HG03066 (cell line): ENCODE measurements at regions not wholly inside any gene's neighbourhood (a gene's known extent, or its start where the extent isn't known, plus 50 kb on each side); places are given as distances from the start of the nearest gene placed in this dataset.

Source experiments
- ATAC-seq: cut with Tn5 transposase; IDR thresholded peaks from one replicate; pipeline ENCODE4 v1.9.1; 2021; ENCODE audit warnings: low read depth; ENCODE audit not compliant: unreplicated experiment

DNA sequence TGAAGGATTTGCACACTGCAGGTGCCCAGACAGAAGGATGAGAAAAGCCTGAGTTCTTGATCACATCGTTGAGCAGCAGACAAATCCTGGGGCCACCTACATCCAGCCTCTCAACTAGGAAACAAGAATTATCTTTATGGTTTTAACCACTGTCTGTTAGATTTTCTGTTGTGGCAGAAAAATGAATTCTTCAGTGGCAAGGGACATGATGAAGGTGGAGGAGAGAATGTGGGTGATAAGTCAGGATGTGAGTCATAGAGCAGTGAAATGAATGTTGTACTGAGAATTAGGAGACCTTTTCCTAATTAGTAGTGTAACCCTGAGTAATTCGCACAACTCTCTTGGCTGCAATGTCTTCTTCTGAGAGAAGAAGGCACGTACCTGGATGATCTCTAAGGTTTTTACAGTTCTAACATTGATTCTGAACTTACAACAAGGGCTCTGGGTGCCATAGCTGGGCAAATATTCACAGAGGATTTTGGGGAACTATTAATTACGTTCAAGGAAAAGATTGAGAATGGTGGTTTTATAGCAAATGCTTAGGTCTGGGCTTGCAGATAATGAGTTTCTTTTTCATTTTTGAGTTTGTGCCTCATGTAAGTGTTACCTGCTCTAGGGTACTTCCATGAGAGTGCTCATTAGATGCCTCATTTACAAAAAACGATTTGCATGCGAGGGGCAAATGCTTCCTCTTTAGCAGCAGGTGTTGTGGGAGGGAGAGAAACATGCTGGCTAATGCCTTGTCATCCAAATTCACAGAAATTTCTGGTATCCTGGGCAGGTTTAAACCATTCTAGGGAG lies 111.0 kb upstream of the KL start:
- no peak for ATAC-seq

- no peak for ATAC-seq
Observed at GRCh38 chr13:32905864-32906180, 110.4 kb upstream of the KL start.

- no peak for ATAC-seq
Observed at GRCh38 chr13:32907211-32907610, 109.0 kb upstream of the KL start.

- ATAC-seq: no peak
Observed at GRCh38 chr13:32910530-32910929, 105.7 kb upstream of the KL start.

- no peak for ATAC-seq
Observed at GRCh38 chr13:32911506-32911905, 104.7 kb upstream of the KL start.

GRCh38 chr13:32914686-32915085 lies 101.5 kb upstream of the KL start:
- ATAC-seq: no peak

GRCh38 chr13:32917504-32917903 lies 98.7 kb upstream of the KL start:
- ATAC-seq: no peak

DNA sequence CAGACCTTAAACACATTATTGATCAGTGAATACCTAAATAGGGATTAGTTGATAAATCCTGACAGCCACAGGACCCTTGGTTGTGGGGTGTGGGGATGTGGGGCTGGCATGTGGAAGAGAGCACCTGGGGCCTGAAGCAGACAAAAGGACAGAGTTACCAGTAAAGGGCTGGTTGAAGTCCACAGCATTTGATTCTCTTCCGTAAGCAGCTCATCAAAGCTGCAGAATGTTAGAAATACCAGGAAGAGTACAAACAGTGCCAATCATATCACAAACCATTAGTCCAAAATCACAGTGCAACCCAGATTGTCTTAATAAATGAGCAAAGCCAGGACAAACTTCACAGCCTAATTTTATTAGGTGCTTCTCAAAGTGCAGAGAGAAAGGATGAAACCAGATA lies 92.5 kb upstream of the KL start:
- ATAC-seq: no peak

- ATAC-seq: no peak
Observed at GRCh38 chr13:32924886-32925285, 91.3 kb upstream of the KL start.

DNA sequence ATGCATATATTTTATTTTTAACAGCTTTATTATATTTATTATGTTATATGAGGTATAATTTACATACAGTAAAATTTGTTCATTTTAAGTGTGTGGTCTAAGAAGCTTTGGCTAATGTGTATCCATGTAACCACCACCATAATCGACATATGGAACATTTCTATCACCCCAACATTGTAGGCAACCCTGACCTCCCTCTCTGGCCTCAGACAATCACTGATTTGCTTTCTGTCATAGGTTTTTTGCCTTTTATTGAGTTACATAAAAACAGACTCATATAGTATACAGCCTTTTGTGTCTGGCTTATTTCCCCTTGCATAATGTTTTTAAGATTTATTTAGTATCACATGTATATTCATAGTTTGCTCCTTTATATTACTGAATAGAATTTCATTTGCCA lies 90.7 kb upstream of the KL start:
- no peak for ATAC-seq

- no peak for ATAC-seq
Observed at GRCh38 chr13:32932376-32932775, 83.8 kb upstream of the KL start.

GRCh38 chr13:32936716-32937115 lies 79.5 kb upstream of the KL start:
- no peak for ATAC-seq

- ATAC-seq: no peak
Observed at GRCh38 chr13:32938314-32938713, 77.9 kb upstream of the KL start.

DNA sequence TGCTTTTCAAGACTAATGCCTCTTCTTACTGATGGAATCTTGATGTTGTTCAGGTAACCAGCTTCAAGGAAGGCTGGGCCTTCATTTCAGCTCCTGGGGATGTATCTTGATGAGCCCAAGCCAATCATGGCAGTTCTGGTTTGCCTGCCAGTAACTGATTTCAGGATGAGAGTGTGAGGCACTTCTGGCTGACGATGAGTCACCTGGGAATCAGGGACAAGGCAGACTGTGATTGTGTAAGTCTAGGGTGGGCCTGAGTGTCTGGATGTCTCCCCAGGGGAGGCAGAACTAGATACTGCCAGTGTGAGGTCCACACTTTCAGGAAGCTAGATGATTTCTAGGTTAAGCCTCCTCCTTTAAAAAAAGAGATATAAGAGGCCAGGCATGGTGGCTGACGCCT lies 77.3 kb upstream of the KL start:
- ATAC-seq: no peak

- ATAC-seq: no peak
Observed at GRCh38 chr13:32940601-32941000, 75.6 kb upstream of the KL start.

DNA sequence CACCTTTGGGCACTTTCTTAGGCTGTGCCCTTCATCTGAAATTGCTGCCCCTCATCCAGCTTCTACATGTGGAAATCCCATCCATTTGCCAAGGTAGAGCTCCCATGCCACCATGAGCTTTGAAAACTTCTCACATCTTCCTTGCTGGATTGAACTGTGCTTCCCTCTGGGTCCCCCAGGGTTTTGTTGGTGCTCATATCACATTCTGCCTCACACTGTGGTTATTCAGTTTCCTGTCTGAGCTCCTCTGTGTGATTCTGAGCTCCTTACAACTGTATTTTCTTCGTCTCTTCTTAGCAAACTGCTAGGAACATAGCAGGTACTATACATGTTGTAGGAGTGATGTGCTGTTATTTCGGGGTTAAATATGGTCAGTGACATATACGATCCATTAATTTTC lies 74.9 kb upstream of the KL start:
- no peak for ATAC-seq

DNA sequence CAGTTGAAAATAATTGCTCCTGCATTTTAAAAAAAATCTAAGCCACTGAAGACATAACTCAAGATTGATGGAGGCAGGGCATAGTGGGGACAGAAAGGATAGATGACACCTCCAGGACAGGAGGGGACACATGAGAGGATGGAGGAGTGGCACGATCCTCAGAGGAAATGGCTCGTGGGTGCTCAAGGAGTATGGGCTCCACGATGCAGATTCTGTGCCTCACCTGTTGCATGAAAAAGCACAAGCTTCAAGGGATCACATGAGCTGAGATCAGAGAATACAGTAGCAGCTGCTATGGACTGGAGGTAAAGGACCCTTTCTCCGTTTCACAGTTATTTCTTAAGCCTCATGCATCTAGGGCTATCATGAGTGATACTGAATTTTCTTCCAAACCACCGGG lies 69.7 kb upstream of the KL start:
- no peak for ATAC-seq

- ATAC-seq: no peak
Observed at GRCh38 chr13:32947411-32948276, 68.6 kb upstream of the KL start.

- no peak for ATAC-seq
Observed at GRCh38 chr13:32949820-32950219, 66.4 kb upstream of the KL start.

DNA sequence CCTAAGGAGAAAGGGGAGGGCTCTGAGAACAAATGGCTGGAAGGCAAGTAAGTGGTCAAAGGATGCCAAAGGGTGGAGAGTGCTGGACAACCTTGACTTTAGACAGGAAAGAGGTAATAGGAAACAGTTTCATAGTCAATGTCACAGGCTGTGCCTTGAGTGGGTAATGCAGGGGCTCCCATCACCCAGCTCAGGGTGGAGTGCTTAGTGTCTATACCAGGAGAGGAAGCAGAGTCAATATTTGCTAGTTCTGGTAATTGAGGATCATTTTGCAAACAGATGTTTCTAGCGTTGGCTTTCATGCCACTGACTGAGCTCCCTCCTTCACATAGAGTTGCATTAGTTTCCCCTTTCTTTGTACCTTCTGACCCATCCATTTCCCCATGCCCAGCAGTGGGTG lies 64.6 kb upstream of the KL start:
- ATAC-seq: no peak

GRCh38 chr13:32955881-32956594 lies 60.2 kb upstream of the KL start:
- no peak for ATAC-seq

- ATAC-seq: no peak
Observed at GRCh38 chr13:32956595-32956933, 59.7 kb upstream of the KL start.
